Neural cell (in vitro differentiated cells): ENCODE measurements at regions not wholly inside any gene's neighbourhood (a gene's known extent, or its start where the extent isn't known, plus 50 kb on each side); places are given as distances from the start of the nearest gene placed in this dataset.

Experiments
- CTCF ChIP-seq: fragments of 450-650 bp; IDR thresholded peaks from 2 replicates; pipeline ENCODE4 v1.5.1; 2014; ENCODE audit warnings: antibody characterized with exemption, mild to moderate bottlenecking, moderate library complexity; ENCODE audit not compliant: poor library complexity, severe bottlenecking
- SMC3 ChIP-seq: fragments of 450-650 bp; conservative IDR thresholded peaks from 2 replicates; pipeline ENCODE4 v1.6.1; 2014; ENCODE audit warnings: antibody characterized with exemption, mild to moderate bottlenecking, moderate library complexity; ENCODE audit not compliant: poor library complexity

- TF ChIP-seq SMC3 (no peak), CTCF (no peak)
Observed at GRCh38 chr15:66844747-66845145, 142.7 kb downstream of the SMAD6 start.
